Naive thymus-derived CD4-positive, alpha-beta T cell (primary cell): ENCODE measurements at regions not wholly inside any gene's neighbourhood (a gene's known extent, or its start where the extent isn't known, plus 50 kb on each side); places are given as distances from the start of the nearest gene placed in this dataset.

Experiments used
- ATAC-seq: fragments of 150-1000 bp; cut with Tn5 transposase; 2 replicates; pipeline ENCODE4 v1.10.0; 2021; ENCODE audit warnings: mild to moderate bottlenecking, moderate library complexity
- CTCF ChIA-PET: fragments of 350-600 bp; sonication (Branson Sonifier 250); formaldehyde crosslinking; loops from one replicate; lab custom pipeline; 2021; ENCODE audit warnings: antibody characterized with exemption; lab: Charles Lee
- POLR2A ChIA-PET: fragments of 350-600 bp; sonication (Branson Sonifier 250); formaldehyde crosslinking; loops from one replicate; lab custom pipeline; 2021; ENCODE audit warnings: antibody characterized with exemption, inconsistent platforms; lab: Charles Lee
- DNase-seq, 9 donors: peaks; one replicate each; pipeline versions ENCODE4 v3.0.0 to v3.0.0-alpha.2; 2020 to 2022; ENCODE audit warnings: mixed read lengths in 1 of 9
- H3K27ac ChIP-seq: one replicate; pipeline ENCODE4 v1.7.0; 2013; ENCODE audit warnings: mild to moderate bottlenecking, low read depth, low read length, moderate library complexity
- H3K27me3 ChIP-seq, 2 donors: one replicate each; pipeline ENCODE4 v1.7.0; 2013; ENCODE audit warnings: low read length in 2 of 2, mild to moderate bottlenecking in 2 of 2, moderate library complexity in 2 of 2; ENCODE audit not compliant: control insufficient read depth in 2 of 2, insufficient read depth in 2 of 2
- H3K36me3 ChIP-seq, 3 experiments: 1 replicate in 2 of 3; 2 replicates in 1 of 3; pipeline ENCODE4 v1.7.0; 2013; ENCODE audit warnings: low read length in 3 of 3, mild to moderate bottlenecking in 3 of 3, moderate library complexity in 1 of 3; ENCODE audit not compliant: insufficient read depth in 3 of 3, control insufficient read depth in 2 of 3
- H3K4me1 ChIP-seq, 2 donors: one replicate each; pipeline ENCODE4 v1.7.0; 2013; ENCODE audit warnings: low read length in 2 of 2, mild to moderate bottlenecking in 2 of 2, moderate library complexity in 1 of 2; ENCODE audit not compliant: control insufficient read depth in 2 of 2, insufficient read depth in 2 of 2
- H3K4me3 ChIP-seq: 2 replicates; pipeline ENCODE4 v1.7.0; 2013; ENCODE audit warnings: mild to moderate bottlenecking, low read length
- H3K9me3 ChIP-seq, 3 experiments: 1 replicate in 2 of 3; 2 replicates in 1 of 3; pipeline ENCODE4 v1.7.0; 2013; ENCODE audit warnings: low read length in 3 of 3; ENCODE audit not compliant: control insufficient read depth in 2 of 3
- H3K27ac Mint-ChIP-seq, 9 donors: one replicate each; pipeline ENCODE4 v1.8.0; 2020 to 2022; ENCODE audit warnings: mixed read lengths in 9 of 9, mild to moderate bottlenecking in 8 of 9, moderate library complexity in 5 of 9, inconsistent platforms in 2 of 9
- H3K27me3 Mint-ChIP-seq, 5 donors: one replicate each; pipeline ENCODE4 v1.8.0; 2021 to 2022; ENCODE audit warnings: mixed read lengths in 5 of 5, mild to moderate bottlenecking in 1 of 5
- H3K36me3 Mint-ChIP-seq, 5 donors: one replicate each; pipeline ENCODE4 v1.8.0; 2020 to 2022; ENCODE audit warnings: mixed read lengths in 5 of 5, mild to moderate bottlenecking in 3 of 5, inconsistent platforms in 1 of 5
- H3K4me1 Mint-ChIP-seq, 7 donors: one replicate each; pipeline ENCODE4 v1.8.0; 2020 to 2022; ENCODE audit warnings: mixed read lengths in 7 of 7, mild to moderate bottlenecking in 3 of 7, inconsistent platforms in 1 of 7
- H3K4me3 Mint-ChIP-seq, 10 donors: one replicate each; pipeline ENCODE4 v1.8.0; 2020 to 2022; ENCODE audit warnings: mild to moderate bottlenecking in 10 of 10, mixed read lengths in 10 of 10, moderate library complexity in 6 of 10, inconsistent platforms in 2 of 10
- H3K9me3 Mint-ChIP-seq, 11 donors: one replicate each; pipeline ENCODE4 v1.8.0; 2020 to 2022; ENCODE audit warnings: mixed read lengths in 11 of 11, mild to moderate bottlenecking in 4 of 11, inconsistent platforms in 1 of 11, moderate library complexity in 1 of 11
- intact Hi-C, 2 donors: fragments of 100-400 bp; cut with micrococcal nuclease; formaldehyde crosslinking; loops; one replicate each; pipeline ENCODE4 v1.15.1; 2023

DNA sequence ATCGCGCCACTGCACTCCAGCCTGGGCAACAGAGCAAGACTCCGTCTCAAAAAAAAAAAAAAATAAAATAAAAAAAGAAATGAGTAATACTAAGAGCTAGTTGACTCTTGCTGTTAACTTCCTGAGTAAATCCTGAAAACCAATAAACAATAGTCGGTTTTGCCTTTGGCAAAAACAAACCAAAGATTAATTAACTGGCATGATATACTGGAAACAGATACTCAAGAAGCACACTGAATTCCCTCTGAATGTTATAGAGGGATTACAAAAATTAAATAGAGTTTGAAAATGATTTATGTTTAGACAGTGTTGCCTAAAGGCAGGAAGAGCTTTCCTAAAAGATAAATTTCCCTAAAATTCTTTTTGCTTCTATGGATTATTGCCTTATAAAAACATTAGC is 1702.3 kb downstream of the STIM2 start:
- no peaks in the 10 kb centered on the region for H3K4me1 Mint-ChIP-seq
- no peaks in the 10 kb centered on the region for H3K27me3 ChIP-seq
- H3K36me3 ChIP-seq: no peaks in the 10 kb centered on the region
- H3K9me3 ChIP-seq: no peaks in the 10 kb centered on the region
- no peaks in the 10 kb centered on the region for H3K4me1 ChIP-seq
- intact Hi-C loops: no loop called here
- H3K4me3 ChIP-seq: no peak overlapping the region
- no peak overlapping the region for H3K4me3 Mint-ChIP-seq
- peaks cover 1 to 21% (median 4%) of the 10 kb centered on the region in 11 donors for H3K9me3 Mint-ChIP-seq
- ChIA-PET CTCF (no interaction called here), POLR2A (no interaction called here)
- H3K36me3 Mint-ChIP-seq: no peaks in the 10 kb centered on the region
- H3K27ac ChIP-seq: no peak overlapping the region
- DNase-seq: no peak
- no peak overlapping the region for H3K27ac Mint-ChIP-seq
- ATAC-seq: no peak
- H3K27me3 Mint-ChIP-seq: no peaks in the 10 kb centered on the region

DNA sequence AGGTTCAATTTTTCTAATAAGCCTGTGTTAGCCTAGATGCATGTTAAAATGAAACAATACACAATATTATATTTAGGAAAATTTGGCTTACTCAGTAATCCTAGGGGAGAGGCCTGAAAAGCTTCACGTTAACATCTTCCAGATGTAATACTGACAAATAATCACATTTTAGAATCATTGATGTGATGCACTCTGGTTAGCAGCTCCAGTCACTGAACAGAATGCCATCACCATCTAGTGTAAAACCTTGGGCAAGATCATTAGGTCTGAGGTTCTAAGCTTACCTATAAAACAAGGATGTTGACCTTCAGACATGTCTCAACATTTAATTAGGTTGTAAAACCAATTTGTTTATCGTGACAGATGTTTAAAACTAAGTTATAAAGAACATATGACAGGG is 1704.8 kb downstream of the STIM2 start:
- H3K4me1 Mint-ChIP-seq: no peaks in the 10 kb centered on the region
- CTCF ChIA-PET: interaction anchor here (0.6 kb wide), 1 partner anchor 569 kb away, joined by 3 read pairs; no protein-coding TSS in a partner anchor

DNA sequence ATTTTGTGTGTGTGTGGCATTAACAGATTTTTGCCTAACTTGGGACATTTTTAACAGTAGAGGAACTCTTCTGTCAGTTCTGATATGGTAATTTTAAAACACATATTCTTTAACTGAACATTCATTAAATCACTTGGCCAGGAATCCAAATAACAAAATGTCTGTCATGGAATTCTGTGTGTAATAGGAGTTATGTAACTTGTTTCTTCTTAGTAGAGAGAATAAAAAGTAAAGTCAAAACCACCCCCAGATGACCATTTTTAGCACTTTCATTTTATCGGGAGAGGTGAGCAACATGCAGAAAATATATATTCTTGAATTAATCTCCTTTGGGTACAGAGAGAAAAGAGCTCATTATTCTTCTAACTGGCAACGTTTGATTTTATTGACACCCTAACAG is 1740.3 kb downstream of the STIM2 start:
- no peaks in the 10 kb centered on the region for H3K4me1 Mint-ChIP-seq
- ChIA-PET CTCF (no interaction called here), POLR2A (no interaction called here)
- no peaks in the 10 kb centered on the region for H3K27me3 ChIP-seq
- no peak overlapping the region for H3K4me3 Mint-ChIP-seq
- no peaks in the 10 kb centered on the region for H3K36me3 ChIP-seq
- DNase-seq (no peak), ATAC-seq (no peak)
- no peaks in the 10 kb centered on the region for H3K9me3 ChIP-seq
- H3K27me3 Mint-ChIP-seq: no peaks in the 10 kb centered on the region
- H3K36me3 Mint-ChIP-seq: peaks cover 0 to 5% (median 0%) of the 10 kb centered on the region in 5 donors
- intact Hi-C loops: no loop called here
- no peak overlapping the region for H3K27ac Mint-ChIP-seq
- no peaks in the 10 kb centered on the region for H3K4me1 ChIP-seq
- H3K4me3 ChIP-seq: no peak overlapping the region
- H3K27ac ChIP-seq: no peak overlapping the region
- peaks cover 0 to 12% (median 4%) of the 10 kb centered on the region in 11 donors for H3K9me3 Mint-ChIP-seq

More for the DNA sequence above, 1704.8 kb downstream of the STIM2 start:
- Histone ChIP-seq H3K27me3 (no peaks in the 10 kb centered on the region), H3K9me3 (no peaks in the 10 kb centered on the region), H3K4me1 (no peaks in the 10 kb centered on the region), H3K27ac (no peak overlapping the region), H3K4me3 (no peak overlapping the region), H3K36me3 (no peaks in the 10 kb centered on the region)
- intact Hi-C loops: no loop called here
- Mint-ChIP-seq H3K9me3 (peaks cover 0 to 22% (median 11%) of the 10 kb centered on the region in 11 donors), H3K27me3 (no peaks in the 10 kb centered on the region), H3K36me3 (no peaks in the 10 kb centered on the region), H3K4me3 (no peak overlapping the region), H3K27ac (no peak overlapping the region)
- ATAC-seq (no peak), DNase-seq (no peak)
- POLR2A ChIA-PET: no interaction called here

DNA sequence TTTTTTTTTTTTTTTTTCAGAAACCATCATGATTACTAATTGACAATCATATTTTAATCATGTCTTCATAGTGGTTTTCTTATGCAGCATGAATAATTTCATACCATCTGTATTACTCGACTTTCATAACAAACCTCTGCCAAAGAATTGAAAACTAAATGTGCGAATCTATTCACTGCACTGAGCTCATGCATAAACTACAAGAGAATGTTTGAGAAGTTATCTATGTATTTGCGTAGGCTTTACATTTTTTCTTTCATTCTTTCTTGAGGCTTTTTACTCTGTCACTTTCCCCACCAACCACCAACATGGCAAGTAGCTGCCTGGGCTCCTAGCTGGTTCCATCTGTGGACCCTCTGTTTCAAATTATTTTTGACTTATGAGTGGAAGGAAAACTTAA is 1761.0 kb downstream of the STIM2 start:
- H3K27me3 Mint-ChIP-seq: no peaks in the 10 kb centered on the region

GRCh38 chr4:28636971-28637370 is 1776.3 kb downstream of the STIM2 start:
- no peak overlapping the region for H3K4me3 Mint-ChIP-seq
- CTCF ChIA-PET: no interaction called here

More for the DNA sequence above, 1761.0 kb downstream of the STIM2 start:
- Mint-ChIP-seq H3K4me1 (no peaks in the 10 kb centered on the region), H3K27ac (no peak overlapping the region), H3K4me3 (no peak overlapping the region), H3K9me3 (peaks cover 0 to 27% (median 7%) of the 10 kb centered on the region in 11 donors), H3K36me3 (no peaks in the 10 kb centered on the region)
- CTCF ChIA-PET: no interaction called here
- no peaks in the 10 kb centered on the region for H3K27me3 ChIP-seq
- H3K36me3 ChIP-seq: no peaks in the 10 kb centered on the region
- no peaks in the 10 kb centered on the region for H3K4me1 ChIP-seq
- POLR2A ChIA-PET: no interaction called here
- H3K27ac ChIP-seq: no peak overlapping the region
- ATAC-seq (no peak), DNase-seq (no peak)
- H3K4me3 ChIP-seq: no peak overlapping the region
- H3K9me3 ChIP-seq: no peaks in the 10 kb centered on the region
- intact Hi-C loops: no loop called here

DNA sequence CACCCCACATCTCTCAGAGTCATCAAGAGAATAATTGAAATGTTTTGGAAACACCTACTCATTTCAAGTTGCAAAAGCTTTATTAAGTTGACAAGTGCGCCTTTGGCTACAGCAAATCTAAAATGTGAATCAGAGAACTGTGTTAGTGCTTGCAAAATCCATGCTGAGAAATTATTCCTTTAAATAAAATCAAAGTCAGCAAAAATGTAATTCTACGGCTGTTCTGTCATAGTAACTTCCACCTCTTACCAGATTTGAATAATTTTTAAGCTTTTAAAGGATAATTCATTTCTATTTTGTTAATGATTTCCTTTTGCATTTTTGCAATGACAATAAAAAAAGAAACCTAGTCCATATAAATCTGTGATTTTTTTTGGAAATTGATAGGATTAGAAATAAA is 1779.1 kb downstream of the STIM2 start:
- POLR2A ChIA-PET: no interaction called here
- no peak overlapping the region for H3K27ac Mint-ChIP-seq

More at GRCh38 chr4:28636971-28637370, 1776.3 kb downstream of the STIM2 start:
- no peak overlapping the region for H3K27ac Mint-ChIP-seq
- Histone ChIP-seq H3K27ac (no peak overlapping the region), H3K4me3 (no peak overlapping the region), H3K9me3 (no peaks in the 10 kb centered on the region), H3K27me3 (no peaks in the 10 kb centered on the region), H3K4me1 (no peaks in the 10 kb centered on the region), H3K36me3 (no peaks in the 10 kb centered on the region)
- H3K36me3 Mint-ChIP-seq: no peaks in the 10 kb centered on the region
- no peak for ATAC-seq
- H3K4me1 Mint-ChIP-seq: no peaks in the 10 kb centered on the region
- no peak for DNase-seq
- H3K9me3 Mint-ChIP-seq: peaks cover 0 to 13% (median 1%) of the 10 kb centered on the region in 11 donors
- H3K27me3 Mint-ChIP-seq: no peaks in the 10 kb centered on the region
- POLR2A ChIA-PET: no interaction called here
- intact Hi-C loops: no loop called here

GRCh38 chr4:28654618-28655017 is 1794.0 kb downstream of the STIM2 start:
- no peak overlapping the region for H3K4me3 Mint-ChIP-seq
- peaks cover 0 to 2% (median 0%) of the 10 kb centered on the region in 7 donors for H3K4me1 Mint-ChIP-seq
- CTCF ChIA-PET: no interaction called here
- ATAC-seq (no peak), DNase-seq (no peak)
- H3K36me3 ChIP-seq: no peaks in the 10 kb centered on the region
- H3K36me3 Mint-ChIP-seq: no peaks in the 10 kb centered on the region
- H3K27ac Mint-ChIP-seq: no peak overlapping the region
- H3K4me3 ChIP-seq: no peak overlapping the region
- H3K9me3 ChIP-seq: no peaks in the 10 kb centered on the region
- peaks cover 0 to 18% (median 8%) of the 10 kb centered on the region in 11 donors for H3K9me3 Mint-ChIP-seq
- no peaks in the 10 kb centered on the region for H3K27me3 ChIP-seq
- intact Hi-C loops: no loop called here
- POLR2A ChIA-PET: no interaction called here
- no peak overlapping the region for H3K27ac ChIP-seq
- H3K4me1 ChIP-seq: no peaks in the 10 kb centered on the region
- H3K27me3 Mint-ChIP-seq: no peaks in the 10 kb centered on the region

More for the DNA sequence above, 1779.1 kb downstream of the STIM2 start:
- Mint-ChIP-seq H3K4me3 (no peak overlapping the region), H3K9me3 (peaks cover 0 to 8% (median 0%) of the 10 kb centered on the region in 11 donors), H3K27me3 (no peaks in the 10 kb centered on the region), H3K36me3 (no peaks in the 10 kb centered on the region), H3K4me1 (no peaks in the 10 kb centered on the region)
- Histone ChIP-seq H3K9me3 (no peaks in the 10 kb centered on the region), H3K36me3 (no peaks in the 10 kb centered on the region), H3K4me1 (no peaks in the 10 kb centered on the region), H3K27ac (no peak overlapping the region), H3K4me3 (no peak overlapping the region), H3K27me3 (no peaks in the 10 kb centered on the region)
- intact Hi-C loops: no loop called here
- DNase-seq: no peak
- CTCF ChIA-PET: no interaction called here
- ATAC-seq: no peak
